HEK293T (cell line): ENCODE measurements at regions not wholly inside any gene's neighbourhood (a gene's known extent, or its start where the extent isn't known, plus 50 kb on each side); places are given as distances from the start of the nearest gene placed in this dataset.

Experiments used
- FOXA1 ChIP-seq: fragments of 450-650 bp; IDR thresholded peaks from 2 replicates; pipeline ENCODE4 v1.6.1; 2016; ENCODE audit warnings: mild to moderate bottlenecking
- TF ChIP-seq, protein P1 (sequence below): fragments of 450-650 bp; IDR thresholded peaks from 2 replicates; pipeline ENCODE4 v1.6.1; 2016

GRCh38 chr5:5685737-5686136 is 263.3 kb downstream of the ICE1 start:
- TF ChIP-seq FOXA1: no peak
- TF ChIP-seq, protein P1, sequence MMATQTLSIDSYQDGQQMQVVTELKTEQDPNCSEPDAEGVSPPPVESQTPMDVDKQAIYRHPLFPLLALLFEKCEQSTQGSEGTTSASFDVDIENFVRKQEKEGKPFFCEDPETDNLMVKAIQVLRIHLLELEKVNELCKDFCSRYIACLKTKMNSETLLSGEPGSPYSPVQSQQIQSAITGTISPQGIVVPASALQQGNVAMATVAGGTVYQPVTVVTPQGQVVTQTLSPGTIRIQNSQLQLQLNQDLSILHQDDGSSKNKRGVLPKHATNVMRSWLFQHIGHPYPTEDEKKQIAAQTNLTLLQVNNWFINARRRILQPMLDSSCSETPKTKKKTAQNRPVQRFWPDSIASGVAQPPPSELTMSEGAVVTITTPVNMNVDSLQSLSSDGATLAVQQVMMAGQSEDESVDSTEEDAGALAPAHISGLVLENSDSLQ: no peak
